NCI-H345 (cell line): ENCODE measurements at regions not wholly inside any gene's neighbourhood (a gene's known extent, or its start where the extent isn't known, plus 50 kb on each side); places are given as distances from the start of the nearest gene placed in this dataset.
"Not testable (repeated sequence)": the region's sequence is repeated elsewhere in the genome, so short reads cannot be mapped to it uniquely, and the experiment has no call there.

Experiments used
- DNase-seq: peaks from one replicate; lab custom pipeline; 2025; lab: John Stamatoyannopoulos, UW

GRCh38 chr2:192615105-192615504 lies 420.4 kb upstream of the TMEFF2 start:
- no peak for DNase-seq

- DNase-seq = no peak
Observed at GRCh38 chr2:192604295-192604694, 409.6 kb upstream of the TMEFF2 start.

GRCh38 chr2:192598649-192599048 lies 403.9 kb upstream of the TMEFF2 start:
- DNase-seq = not testable (repeated sequence)

- DNase-seq = no peak
Observed at GRCh38 chr2:192593561-192593960, 398.8 kb upstream of the TMEFF2 start.

GRCh38 chr2:192591617-192592016 lies 396.9 kb upstream of the TMEFF2 start:
- DNase-seq = no peak

- no peak for DNase-seq
Observed at GRCh38 chr2:192585418-192585817, 390.7 kb upstream of the TMEFF2 start.

- DNase-seq = no peak
Observed at GRCh38 chr2:192584976-192585375, 390.2 kb upstream of the TMEFF2 start.

GRCh38 chr2:192579965-192580700 lies 385.4 kb upstream of the TMEFF2 start:
- no peak for DNase-seq

GRCh38 chr2:192578780-192579179 lies 384.0 kb upstream of the TMEFF2 start:
- no peak for DNase-seq

- DNase-seq = no peak
Observed at GRCh38 chr2:192577706-192578105, 383.0 kb upstream of the TMEFF2 start.

- no peak for DNase-seq
Observed at GRCh38 chr2:192574552-192574951, 379.8 kb upstream of the TMEFF2 start.

- no peak for DNase-seq
Observed at GRCh38 chr2:192571636-192572035, 376.9 kb upstream of the TMEFF2 start.

GRCh38 chr2:192570788-192571187 lies 376.1 kb upstream of the TMEFF2 start:
- no peak for DNase-seq

GRCh38 chr2:192566863-192567262 lies 372.1 kb upstream of the TMEFF2 start:
- DNase-seq = no peak

- DNase-seq = no peak
Observed at GRCh38 chr2:192560326-192560725, 365.6 kb upstream of the TMEFF2 start.

GRCh38 chr2:192559587-192559986 lies 364.9 kb upstream of the TMEFF2 start:
- no peak for DNase-seq

GRCh38 chr2:192558637-192559036 lies 363.9 kb upstream of the TMEFF2 start:
- DNase-seq = no peak

- DNase-seq = no peak
Observed at GRCh38 chr2:192555740-192556139, 361.0 kb upstream of the TMEFF2 start.

- DNase-seq = no peak
Observed at GRCh38 chr2:192551760-192552159, 357.0 kb upstream of the TMEFF2 start.

GRCh38 chr2:192546565-192546964 lies 351.8 kb upstream of the TMEFF2 start:
- DNase-seq = no peak

- DNase-seq = no peak
Observed at GRCh38 chr2:192544371-192544955, 349.7 kb upstream of the TMEFF2 start.

- not testable (repeated sequence) for DNase-seq
Observed at GRCh38 chr2:192542148-192543066, 347.7 kb upstream of the TMEFF2 start.

- DNase-seq = no peak
Observed at GRCh38 chr2:192539306-192539705, 344.6 kb upstream of the TMEFF2 start.
